ENCODE measurements at regions not wholly inside any gene's neighbourhood (a gene's known extent, or its start where the extent isn't known, plus 50 kb on each side); places are given as distances from the start of the nearest gene placed in this dataset.

GRCh38 chr17:52824542-52824941 lies 666.0 kb upstream of the CA10 start:
- no peaks in the 10 kb centered on the region for H3K27me3 ChIP-seq
- H3K9me3 ChIP-seq, result no peaks in the 10 kb centered on the region
- H3K4me3 ChIP-seq, result no peak overlapping the region
- no peaks in the 10 kb centered on the region for H3K4me1 ChIP-seq
- no peaks in the 10 kb centered on the region for H3K36me3 ChIP-seq
- DNase-seq (no peak), ATAC-seq (no peak)
- no peak for TF ChIP-seq CTCF (IDR thresholded peaks at IDR 0.05)
- intact Hi-C loops (cut with DNase I), result no loop called here
- no peak overlapping the region for H3K27ac ChIP-seq

DNA sequence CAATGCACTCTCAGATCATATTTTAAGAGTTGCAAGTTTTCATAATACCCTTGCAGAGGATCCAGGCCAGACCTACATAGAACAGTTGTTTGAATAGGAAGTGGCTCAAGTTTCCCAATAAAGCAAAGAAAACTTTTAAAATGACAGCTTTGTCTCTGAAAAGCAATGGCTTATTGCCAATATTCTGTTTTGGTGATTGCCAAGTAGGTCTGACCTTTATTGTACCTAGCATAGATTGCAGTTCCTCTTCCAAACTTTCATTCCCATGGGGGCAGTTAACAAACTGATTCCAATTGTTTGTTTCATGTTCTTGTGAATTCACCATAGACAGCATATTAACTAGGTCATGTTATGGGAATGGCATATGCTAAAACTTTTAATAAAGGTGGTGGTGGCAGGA lies 664.6 kb upstream of the CA10 start:
- intact Hi-C loops (cut with DNase I), result no loop called here
- ATAC-seq (no peak), DNase-seq (no peak)
- Histone ChIP-seq H3K9me3 (no peaks in the 10 kb centered on the region), H3K27me3 (no peaks in the 10 kb centered on the region), H3K27ac (no peak overlapping the region), H3K36me3 (no peaks in the 10 kb centered on the region), H3K4me1 (no peaks in the 10 kb centered on the region), H3K4me3 (no peak overlapping the region)
- no peak for TF ChIP-seq CTCF (IDR thresholded peaks at IDR 0.05)

DNA sequence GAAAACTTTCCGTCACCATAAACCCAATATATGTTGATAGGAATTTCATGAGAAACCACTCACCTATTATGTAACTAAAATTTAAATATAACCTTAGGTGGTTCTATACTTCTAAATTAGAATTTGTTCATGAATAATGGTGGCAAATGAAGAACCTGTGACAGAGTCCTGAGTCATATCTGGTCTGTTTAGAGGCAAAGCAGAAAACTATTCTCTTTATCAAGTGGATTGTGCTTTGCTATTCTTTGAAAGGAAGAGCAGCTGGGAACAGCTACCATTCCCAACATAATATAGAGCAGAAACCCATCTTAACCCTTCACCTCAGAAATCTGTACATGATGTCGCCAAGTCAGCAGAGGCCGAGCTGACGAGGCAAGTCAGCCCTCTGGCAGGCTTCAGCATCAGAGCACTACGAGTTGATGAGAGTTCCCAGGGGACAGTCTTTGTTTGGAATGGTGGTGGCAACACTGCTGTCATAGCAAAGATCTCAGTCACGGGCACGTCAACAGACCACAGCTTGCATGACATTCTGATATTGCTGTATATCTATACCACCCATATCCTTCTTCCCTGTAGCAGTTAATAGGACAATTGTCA lies 631.9 kb upstream of the CA10 start:
- no peak for TF ChIP-seq CTCF (IDR thresholded peaks at IDR 0.05)

DNA sequence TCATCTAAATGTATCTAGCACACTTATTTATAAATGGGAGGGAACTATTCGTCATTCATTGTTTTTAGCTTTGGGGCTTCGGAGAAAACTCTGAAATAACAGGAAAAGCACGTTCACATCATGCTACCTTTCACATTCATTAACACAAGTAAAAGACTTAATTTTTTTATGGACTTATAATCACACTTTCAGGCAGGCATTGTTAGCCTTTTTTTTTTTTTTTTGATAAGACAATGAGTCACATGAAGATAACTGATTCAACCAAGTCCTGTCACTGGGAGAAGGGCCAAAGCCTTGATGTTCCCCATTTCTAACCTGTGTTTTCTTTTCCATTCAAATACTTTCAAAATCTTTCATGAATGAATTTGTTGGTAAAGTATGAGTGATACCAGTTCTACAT lies 631.3 kb upstream of the CA10 start:
- no peak for TF ChIP-seq CTCF (IDR thresholded peaks at IDR 0.05)
- ATAC-seq (no peak), DNase-seq (no peak)
- Histone ChIP-seq H3K4me1 (no peaks in the 10 kb centered on the region), H3K27me3 (no peaks in the 10 kb centered on the region), H3K36me3 (no peaks in the 10 kb centered on the region), H3K9me3 (no peaks in the 10 kb centered on the region), H3K27ac (no peak overlapping the region), H3K4me3 (no peak overlapping the region)
- intact Hi-C loops (cut with DNase I), result loop anchor here in 1 of 2 donors (10.0 kb wide), 1 partner anchor 55 kb away; no protein-coding TSS in a partner anchor

More for the DNA sequence above, 631.9 kb upstream of the CA10 start:
- intact Hi-C loops (cut with DNase I), result no loop called here
- no peak for ATAC-seq
- Histone ChIP-seq H3K36me3 (no peaks in the 10 kb centered on the region), H3K27ac (no peak overlapping the region), H3K27me3 (no peaks in the 10 kb centered on the region), H3K4me1 (no peaks in the 10 kb centered on the region), H3K4me3 (no peak overlapping the region), H3K9me3 (no peaks in the 10 kb centered on the region)
- DNase-seq, result peak in 1 of 4 donors; percentile 33

GRCh38 chr17:52776234-52776633 lies 617.7 kb upstream of the CA10 start:
- intact Hi-C loops (cut with DNase I), result no loop called here
- ATAC-seq (no peak), DNase-seq (no peak)
- Histone ChIP-seq H3K9me3 (no peaks in the 10 kb centered on the region), H3K4me3 (no peak overlapping the region), H3K36me3 (no peaks in the 10 kb centered on the region), H3K27ac (no peak overlapping the region), H3K4me1 (no peaks in the 10 kb centered on the region), H3K27me3 (no peaks in the 10 kb centered on the region)
- TF ChIP-seq CTCF (IDR thresholded peaks at IDR 0.05), result no peak

All from left lung (tissue), 4 donors.